H9 (cell line): ENCODE measurements at regions not wholly inside any gene's neighbourhood (a gene's known extent, or its start where the extent isn't known, plus 50 kb on each side); places are given as distances from the start of the nearest gene placed in this dataset.

Experiments used
- DNase-seq: peaks from one replicate; pipeline ENCODE4 v3.0.0-alpha.2; 2017
- H2AFZ ChIP-seq: one replicate; pipeline ENCODE4 v1.6.1; 2013; ENCODE audit warnings: mild to moderate bottlenecking, low read length, control low read depth, moderate library complexity
- H2AK5ac ChIP-seq: 2 replicates; pipeline ENCODE4 v1.6.1; 2013; ENCODE audit warnings: low read length, control low read depth, mixed read lengths; ENCODE audit not compliant: insufficient read length
- H2BK120ac ChIP-seq: one replicate; pipeline ENCODE4 v1.6.1; 2013; ENCODE audit warnings: low read depth, mild to moderate bottlenecking, low read length, control low read depth, inconsistent platforms; ENCODE audit not compliant: poor library complexity, severe bottlenecking
- H2BK12ac ChIP-seq: 2 replicates; pipeline ENCODE4 v1.6.1; 2013; ENCODE audit warnings: low read length, control low read depth, mixed read lengths, low read depth; ENCODE audit not compliant: insufficient read length
- H2BK15ac ChIP-seq: 2 replicates; pipeline ENCODE4 v1.6.1; 2013; ENCODE audit warnings: low read depth, low read length, control low read depth
- H2BK20ac ChIP-seq: one replicate; pipeline ENCODE4 v1.6.1; 2013; ENCODE audit warnings: low read depth, mild to moderate bottlenecking, low read length, control low read depth, inconsistent platforms; ENCODE audit not compliant: poor library complexity, severe bottlenecking
- H2BK5ac ChIP-seq: 2 replicates; pipeline ENCODE4 v1.6.1; 2013; ENCODE audit warnings: low read length, control low read depth, mixed read lengths; ENCODE audit not compliant: insufficient read length
- H3K14ac ChIP-seq: 2 replicates; pipeline ENCODE4 v1.6.1; 2013; ENCODE audit warnings: low read length, control low read depth; ENCODE audit not compliant: insufficient read depth
- H3K18ac ChIP-seq: 2 replicates; pipeline ENCODE4 v1.6.1; 2013; ENCODE audit warnings: low read depth, mild to moderate bottlenecking, mixed read lengths, low read length, control low read depth; ENCODE audit not compliant: insufficient read length
- H3K23ac ChIP-seq: 2 replicates; pipeline ENCODE4 v1.6.1; 2013; ENCODE audit warnings: low read length, control low read depth, mixed read lengths, low read depth; ENCODE audit not compliant: insufficient read length
- H3K23me2 ChIP-seq: 2 replicates; pipeline ENCODE4 v1.6.1; 2013; ENCODE audit warnings: low read depth, mild to moderate bottlenecking, mixed read lengths, low read length, control low read depth; ENCODE audit not compliant: insufficient read length, poor library complexity, severe bottlenecking
- H3K27ac ChIP-seq: 2 replicates; pipeline ENCODE4 v1.5.1; 2013; ENCODE audit warnings: low read length, control low read depth, mixed read lengths, low read depth; ENCODE audit not compliant: insufficient read length
- H3K27me3 ChIP-seq: 2 replicates; pipeline ENCODE4 v1.6.1; 2013; ENCODE audit warnings: low read length, control low read depth, inconsistent platforms; ENCODE audit not compliant: insufficient read depth
- H3K4ac ChIP-seq: 2 replicates; pipeline ENCODE4 v1.6.1; 2013; ENCODE audit warnings: low read depth, mild to moderate bottlenecking, control low read depth, inconsistent platforms, low read length, moderate library complexity
- H3K4me1 ChIP-seq: 2 replicates; pipeline ENCODE4 v1.6.1; 2013; ENCODE audit warnings: low read length, control low read depth, inconsistent platforms; ENCODE audit not compliant: insufficient read depth
- H3K4me2 ChIP-seq: 2 replicates; pipeline ENCODE4 v1.6.1; 2013; ENCODE audit warnings: low read length, control low read depth, mixed read lengths; ENCODE audit not compliant: insufficient read length, insufficient read depth
- H3K56ac ChIP-seq: 2 replicates; pipeline ENCODE4 v1.6.1; 2013; ENCODE audit warnings: low read depth, mild to moderate bottlenecking, mixed read lengths, low read length, control low read depth; ENCODE audit not compliant: insufficient read length
- H3K79me1 ChIP-seq: 2 replicates; pipeline ENCODE4 v1.6.1; 2013; ENCODE audit warnings: low read depth, mild to moderate bottlenecking, moderate library complexity, low read length, control low read depth, inconsistent platforms; ENCODE audit not compliant: insufficient read depth, poor library complexity, severe bottlenecking
- H3K79me2 ChIP-seq: 2 replicates; pipeline ENCODE4 v1.6.1; 2013; ENCODE audit warnings: low read length, control low read depth, inconsistent platforms; ENCODE audit not compliant: insufficient read depth
- H3K9ac ChIP-seq: 2 replicates; pipeline ENCODE4 v1.6.1; 2013; ENCODE audit warnings: low read length, control low read depth, mixed read lengths; ENCODE audit not compliant: insufficient read length; ENCODE audit errors: extremely low read depth
- H3K9me3 ChIP-seq: one replicate; pipeline ENCODE4 v1.6.1; 2013; ENCODE audit warnings: low read depth, low read length, inconsistent platforms; ENCODE audit not compliant: control insufficient read depth
- H3T11ph ChIP-seq: one replicate; pipeline ENCODE4 v1.6.1; 2013; ENCODE audit warnings: mild to moderate bottlenecking, low read length, control low read depth, inconsistent platforms
- H4K20me1 ChIP-seq: one replicate; pipeline ENCODE4 v1.6.1; 2013; ENCODE audit not compliant: control insufficient read depth, insufficient read length, insufficient read depth
- H4K5ac ChIP-seq: 2 replicates; pipeline ENCODE4 v1.6.1; 2013; ENCODE audit warnings: low read depth, mild to moderate bottlenecking, mixed read lengths, low read length, control low read depth; ENCODE audit not compliant: insufficient read length
- H4K8ac ChIP-seq: replicated peaks from 2 replicates; pipeline ENCODE4 v1.6.1; 2013; ENCODE audit warnings: low read length, control low read depth, mixed read lengths, low read depth; ENCODE audit not compliant: insufficient read length
- H4K91ac ChIP-seq: 2 replicates; pipeline ENCODE4 v1.6.1; 2013; ENCODE audit warnings: low read depth, mild to moderate bottlenecking, moderate library complexity, mixed read lengths, low read length, control low read depth; ENCODE audit not compliant: insufficient read length
- H3K27ac Mint-ChIP-seq, 3 experiments: 2 replicates in 2 of 3; 3 replicates in 1 of 3; pipeline ENCODE4 v1.8.0; 2020 to 2021; ENCODE audit warnings: mixed read lengths in 3 of 3, mild to moderate bottlenecking in 1 of 3, moderate library complexity in 1 of 3
- H3K27me3 Mint-ChIP-seq: 2 replicates; pipeline ENCODE4 v1.8.0; 2021; ENCODE audit warnings: low read depth, mild to moderate bottlenecking, moderate library complexity, mixed read lengths
- H3K36me3 Mint-ChIP-seq, 3 experiments: 2 replicates in 2 of 3; 3 replicates in 1 of 3; pipeline ENCODE4 v1.8.0; 2020 to 2021; ENCODE audit warnings: low read depth in 3 of 3, mixed read lengths in 3 of 3; ENCODE audit not compliant: insufficient read depth in 1 of 3
- H3K4me1 Mint-ChIP-seq, 2 experiments: 2 replicates each; pipeline ENCODE4 v1.8.0; 2020; ENCODE audit warnings: mixed read lengths in 2 of 2
- H3K4me3 Mint-ChIP-seq, 2 experiments: 2 replicates in 1 of 2; 3 replicates in 1 of 2; pipeline ENCODE4 v1.8.0; 2020 to 2021; ENCODE audit warnings: mild to moderate bottlenecking in 2 of 2, mixed read lengths in 2 of 2, moderate library complexity in 1 of 2
- H3K9me3 Mint-ChIP-seq, 2 experiments: 2 replicates in 1 of 2; 3 replicates in 1 of 2; pipeline ENCODE4 v1.8.0; 2020; ENCODE audit warnings: mild to moderate bottlenecking in 2 of 2, mixed read lengths in 2 of 2, moderate library complexity in 1 of 2
- CTCF ChIP-seq: fragments of 200-600 bp; sonication (generic); conservative IDR thresholded peaks from 3 replicates; pipeline ENCODE4 v1.8.0; 2021; ENCODE audit warnings: antibody characterized with exemption, mild to moderate bottlenecking
- WGBS: extraction: QIAGEN DNeasy Blood & Tissue Kit; methylation state at CpG from one replicate; pipeline ENCODE4 v1.1.7; 2013; ENCODE audit warnings: missing lambda C conversion rate, low lambda C conversion rate, mixed read lengths; ENCODE audit not compliant: insufficient read length; ENCODE audit errors: extremely low coverage; 5-methylcytosine and 5-hydroxymethylcytosine counted together

DNA sequence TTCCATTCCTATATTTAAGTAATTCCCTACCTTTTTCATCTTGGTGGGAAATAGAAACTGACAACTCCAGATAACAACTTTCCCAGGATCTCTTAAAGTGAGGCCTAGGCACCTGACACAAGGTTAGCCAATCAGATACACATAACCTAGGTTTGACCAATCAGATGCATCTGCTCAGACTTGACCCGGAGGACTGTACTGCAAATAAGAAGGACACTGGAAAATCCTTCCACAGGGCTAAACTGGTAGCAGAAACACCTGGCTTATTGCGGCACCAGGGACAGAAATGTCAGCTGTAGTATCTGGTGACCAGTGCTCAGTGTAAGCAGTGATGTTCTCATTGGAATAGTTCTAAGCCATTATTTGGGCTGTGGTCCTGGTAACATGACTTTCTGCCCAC, 204.5 kb upstream of the SLCO3A1 start:
- H3K27me3 Mint-ChIP-seq, result no peaks in the 10 kb centered on the region; the same call in 1 of the 2 replicates
- Histone ChIP-seq H3K4ac (no peak overlapping the region), H3K4me2 (no peak overlapping the region), H2BK120ac (no peak overlapping the region), H3K9ac (no peak overlapping the region), H3K4me1 (no peaks in the 10 kb centered on the region), H2BK15ac (no peak overlapping the region), H4K91ac (no peak overlapping the region), H2AFZ (no peak overlapping the region), H4K5ac (no peak overlapping the region), H3K79me1 (no peaks in the 10 kb centered on the region), H2BK12ac (no peak overlapping the region), H2BK20ac (no peak overlapping the region), H3T11ph (no peak overlapping the region), H2AK5ac (no peak overlapping the region), H3K23ac (no peak overlapping the region), H3K18ac (no peak overlapping the region), H3K27ac (no peak overlapping the region), H4K20me1 (no peaks in the 10 kb centered on the region), H4K8ac (no peak overlapping the region), H3K9me3 (no peaks in the 10 kb centered on the region), H3K27me3 (no peaks in the 10 kb centered on the region), H3K14ac (no peak overlapping the region), H2BK5ac (no peak overlapping the region), H3K79me2 (no peaks in the 10 kb centered on the region), H3K56ac (no peak overlapping the region), H3K23me2 (no peaks in the 10 kb centered on the region)
- no peak for DNase-seq
- H3K4me1 Mint-ChIP-seq, result peaks cover 0 to 2% of the 10 kb centered on the region in 2 experiments; a peak in 1 of 4 replicates
- no peaks in the 10 kb centered on the region for H3K36me3 Mint-ChIP-seq
- TF ChIP-seq CTCF, result no peak
- WGBS, result no CpG with 5 or more reads among the region's 2 CpGs
- H3K9me3 Mint-ChIP-seq, result no peaks in the 10 kb centered on the region
- no peak overlapping the region for H3K4me3 Mint-ChIP-seq
- H3K27ac Mint-ChIP-seq, result no peak overlapping the region
